PC-3 (cell line): ENCODE measurements at regions not wholly inside any gene's neighbourhood (a gene's known extent, or its start where the extent isn't known, plus 50 kb on each side); places are given as distances from the start of the nearest gene placed in this dataset.

ENCODE experiments used
- ATAC-seq: fragments of 200-7000 bp; cut with Tn5 transposase; 2 replicates; pipeline ENCODE4 v1.9.1; 2020; ENCODE audit warnings: mild to moderate bottlenecking, moderate library complexity
- BruUV-seq: library from RNA; stranded (reverse); fragments of 400-500 nt; replicated peaks from 2 replicates; lab custom pipeline; 2021; lab: Mats Ljungman, UMichigan
- CTCF ChIA-PET: fragments of 300-600 bp; sonication (Branson Sonifier 250); formaldehyde crosslinking; loops from one replicate; lab custom pipeline; 2022; ENCODE audit warnings: antibody characterized with exemption; lab: Charles Lee
- POLR2A ChIA-PET: fragments of 300-600 bp; sonication (Branson Sonifier 250); formaldehyde crosslinking; loops from one replicate; lab custom pipeline; 2022; ENCODE audit warnings: antibody characterized with exemption; ENCODE audit not compliant: unreplicated experiment; lab: Charles Lee
- DNase-seq: peaks from one replicate; pipeline ENCODE4 v3.0.0-alpha.2; 2015
- H2AFZ ChIP-seq: fragments of 300-600 bp; sonication (generic); 2 replicates; pipeline ENCODE4 v1.6.0; 2016; ENCODE audit warnings: antibody characterized with exemption, low read length
- H3F3A ChIP-seq: fragments of 300-600 bp; sonication (generic); one replicate; pipeline ENCODE4 v1.6.0; 2017; ENCODE audit warnings: antibody characterized with exemption, low read length, control low read depth, mild to moderate bottlenecking; ENCODE audit not compliant: unreplicated experiment
- H3K27ac ChIP-seq: fragments of 300-600 bp; sonication (generic); 2 replicates; pipeline ENCODE4 v1.5.1; 2016; ENCODE audit warnings: mild to moderate bottlenecking, low read length
- H3K27me3 ChIP-seq: fragments of 300-600 bp; sonication (generic); 2 replicates; pipeline ENCODE4 v1.6.1; 2016; ENCODE audit warnings: low read length, mixed read lengths
- H3K36me3 ChIP-seq: fragments of 300-600 bp; sonication (generic); 2 replicates; pipeline ENCODE4 v1.6.1; 2016; ENCODE audit warnings: low read depth, mixed run types, low read length, mixed read lengths
- H3K4me1 ChIP-seq: fragments of 300-600 bp; sonication (generic); 2 replicates; pipeline ENCODE4 v1.5.1; 2016; ENCODE audit warnings: low read length; ENCODE audit not compliant: insufficient read depth
- H3K4me2 ChIP-seq: fragments of 300-600 bp; sonication (generic); 2 replicates; pipeline ENCODE4 v1.6.0; 2016; ENCODE audit warnings: low read length
- H3K4me3 ChIP-seq: fragments of 300-600 bp; sonication (generic); 2 replicates; pipeline ENCODE4 v1.5.1; 2016; ENCODE audit warnings: mild to moderate bottlenecking, low read length, mixed read lengths
- H3K79me2 ChIP-seq: fragments of 300-600 bp; sonication (generic); 2 replicates; pipeline ENCODE4 v1.6.1; 2017; ENCODE audit warnings: low read length, mixed read lengths
- H3K9ac ChIP-seq: fragments of 300-600 bp; sonication (generic); 2 replicates; pipeline ENCODE4 v1.6.0; 2016; ENCODE audit warnings: mild to moderate bottlenecking, low read length
- H3K9me2 ChIP-seq: fragments of 300-600 bp; sonication (generic); replicated peaks from 2 replicates; pipeline ENCODE4 v1.6.1; 2016; ENCODE audit warnings: mixed run types, low read length, mixed read lengths
- H3K9me3 ChIP-seq: fragments of 300-600 bp; sonication (generic); 2 replicates; pipeline ENCODE4 v1.6.1; 2016; ENCODE audit warnings: low read length, mixed read lengths
- H4K20me1 ChIP-seq: fragments of 300-600 bp; sonication (generic); 2 replicates; pipeline ENCODE4 v1.6.1; 2016; ENCODE audit warnings: low read length, mixed read lengths
- EZH2 ChIP-seq: fragments of 300-600 bp; sonication (generic); IDR thresholded peaks from one replicate; pipeline ENCODE4 v1.6.1; 2017; ENCODE audit warnings: antibody characterized with exemption, mild to moderate bottlenecking, low read length; ENCODE audit not compliant: unreplicated experiment
- EZH2phosphoT487 ChIP-seq: fragments of 300-600 bp; sonication (generic); IDR thresholded peaks from 2 replicates; pipeline ENCODE4 v1.6.1; 2018; ENCODE audit warnings: mild to moderate bottlenecking, antibody characterized with exemption, low read length, borderline replicate concordance
- intact Hi-C: fragments of 100-400 bp; cut with micrococcal nuclease; formaldehyde crosslinking; loops from 2 replicates; pipeline ENCODE4 v1.9.0; 2023
- TF ChIP-seq, protein P1 (sequence below): fragments of 300-600 bp; sonication (generic); conservative IDR thresholded peaks from 2 replicates; pipeline ENCODE4 v1.5.1; 2017; ENCODE audit warnings: antibody characterized with exemption, low read depth, mild to moderate bottlenecking, low read length

DNA sequence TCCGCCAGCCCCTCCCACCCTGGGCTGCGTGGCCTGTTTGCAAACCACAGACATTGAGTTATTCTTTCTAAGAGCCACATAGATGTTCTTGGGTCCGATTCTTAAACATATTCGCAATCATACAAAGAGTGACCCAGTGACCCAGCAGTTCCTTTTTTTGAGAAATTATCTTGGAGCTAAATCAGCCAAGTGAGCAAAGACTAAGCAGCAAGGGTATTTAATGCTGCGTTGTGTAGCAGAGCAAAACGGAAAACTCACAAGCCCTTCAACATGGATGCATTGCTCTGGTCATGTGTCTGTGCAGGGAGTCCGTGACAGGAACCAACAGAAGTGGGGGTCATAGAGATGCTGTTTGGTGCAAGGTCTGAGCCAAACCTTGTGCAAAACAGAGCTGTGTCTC lies 95.6 kb downstream of the OLFM1 start:
- intact Hi-C loops, result no loop called here
- Histone ChIP-seq H3K79me2 (no peaks in the 10 kb centered on the region), H3K9me3 (no peaks in the 10 kb centered on the region), H3K9ac (no peak overlapping the region), H4K20me1 (no peaks in the 10 kb centered on the region), H3K9me2 (no peaks in the 10 kb centered on the region), H3K4me3 (no peak overlapping the region), H3F3A (no peaks in the 10 kb centered on the region), H3K4me2 (no peak overlapping the region), H3K27ac (no peak overlapping the region), H3K36me3 (no peaks in the 10 kb centered on the region), H3K4me1 (no peaks in the 10 kb centered on the region), H3K27me3 (0 out of 2 replicates have a peak, but pooled peaks cover 18% of the 10 kb centered on the region), H2AFZ (no peak overlapping the region)
- DNase-seq (no peak), ATAC-seq (no peak)
- ChIA-PET CTCF (no interaction called here), POLR2A (no interaction called here)
- no TSS peak for BruUV-seq
- TF ChIP-seq EZH2, result no peak
- TF ChIP-seq EZH2phosphoT487, result no peak
- TF ChIP-seq, protein P1, sequence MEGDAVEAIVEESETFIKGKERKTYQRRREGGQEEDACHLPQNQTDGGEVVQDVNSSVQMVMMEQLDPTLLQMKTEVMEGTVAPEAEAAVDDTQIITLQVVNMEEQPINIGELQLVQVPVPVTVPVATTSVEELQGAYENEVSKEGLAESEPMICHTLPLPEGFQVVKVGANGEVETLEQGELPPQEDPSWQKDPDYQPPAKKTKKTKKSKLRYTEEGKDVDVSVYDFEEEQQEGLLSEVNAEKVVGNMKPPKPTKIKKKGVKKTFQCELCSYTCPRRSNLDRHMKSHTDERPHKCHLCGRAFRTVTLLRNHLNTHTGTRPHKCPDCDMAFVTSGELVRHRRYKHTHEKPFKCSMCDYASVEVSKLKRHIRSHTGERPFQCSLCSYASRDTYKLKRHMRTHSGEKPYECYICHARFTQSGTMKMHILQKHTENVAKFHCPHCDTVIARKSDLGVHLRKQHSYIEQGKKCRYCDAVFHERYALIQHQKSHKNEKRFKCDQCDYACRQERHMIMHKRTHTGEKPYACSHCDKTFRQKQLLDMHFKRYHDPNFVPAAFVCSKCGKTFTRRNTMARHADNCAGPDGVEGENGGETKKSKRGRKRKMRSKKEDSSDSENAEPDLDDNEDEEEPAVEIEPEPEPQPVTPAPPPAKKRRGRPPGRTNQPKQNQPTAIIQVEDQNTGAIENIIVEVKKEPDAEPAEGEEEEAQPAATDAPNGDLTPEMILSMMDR, result no peak

DNA sequence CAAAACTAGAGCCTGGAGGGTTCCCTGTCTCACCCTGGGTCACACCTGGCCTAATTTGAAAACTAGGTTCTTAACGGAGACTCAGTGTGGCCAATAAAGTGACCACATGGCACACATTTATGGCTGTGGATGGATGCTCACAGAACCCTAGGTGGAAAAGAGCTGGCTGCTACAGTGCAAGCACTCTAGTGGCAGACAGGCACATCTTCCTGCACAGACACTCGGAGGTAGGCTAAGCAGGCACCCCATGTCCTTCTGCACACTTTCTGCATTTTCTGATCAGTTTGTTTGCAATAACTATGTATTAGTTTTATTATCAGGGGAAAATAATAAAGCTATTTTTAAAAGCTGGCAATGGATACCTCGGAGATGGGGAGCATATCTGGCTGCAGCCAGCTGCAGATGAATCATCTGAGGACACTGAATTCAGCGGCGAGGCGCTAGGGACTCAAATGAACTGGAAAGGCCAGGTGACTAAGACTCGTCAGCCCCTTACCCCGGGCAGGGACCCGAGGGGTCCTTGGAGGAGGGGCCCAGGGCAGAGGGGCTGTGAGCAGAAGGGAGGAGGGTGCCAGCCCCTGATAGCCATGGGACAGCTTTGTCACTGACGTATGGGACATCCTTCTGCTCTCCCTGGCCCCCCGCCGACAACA lies 96.2 kb downstream of the OLFM1 start:
- Histone ChIP-seq H3K4me2 (no peak overlapping the region), H3K4me3 (no peak overlapping the region), H3F3A (no peaks in the 10 kb centered on the region), H3K27me3 (0 out of 2 replicates have a peak, but pooled peaks cover 18% of the 10 kb centered on the region), H3K79me2 (no peaks in the 10 kb centered on the region), H3K9me3 (no peaks in the 10 kb centered on the region), H3K4me1 (no peaks in the 10 kb centered on the region), H3K9ac (no peak overlapping the region), H2AFZ (no peak overlapping the region), H3K36me3 (no peaks in the 10 kb centered on the region), H3K27ac (no peak overlapping the region), H4K20me1 (no peaks in the 10 kb centered on the region), H3K9me2 (no peaks in the 10 kb centered on the region)
- ChIA-PET POLR2A (no interaction called here), CTCF (no interaction called here)
- BruUV-seq, result no TSS peak
- no peak for ATAC-seq
- TF ChIP-seq, protein P1, result no peak
- no peak for TF ChIP-seq EZH2
- TF ChIP-seq EZH2phosphoT487, result no peak
- intact Hi-C loops, result no loop called here
- DNase-seq, result no peak

DNA sequence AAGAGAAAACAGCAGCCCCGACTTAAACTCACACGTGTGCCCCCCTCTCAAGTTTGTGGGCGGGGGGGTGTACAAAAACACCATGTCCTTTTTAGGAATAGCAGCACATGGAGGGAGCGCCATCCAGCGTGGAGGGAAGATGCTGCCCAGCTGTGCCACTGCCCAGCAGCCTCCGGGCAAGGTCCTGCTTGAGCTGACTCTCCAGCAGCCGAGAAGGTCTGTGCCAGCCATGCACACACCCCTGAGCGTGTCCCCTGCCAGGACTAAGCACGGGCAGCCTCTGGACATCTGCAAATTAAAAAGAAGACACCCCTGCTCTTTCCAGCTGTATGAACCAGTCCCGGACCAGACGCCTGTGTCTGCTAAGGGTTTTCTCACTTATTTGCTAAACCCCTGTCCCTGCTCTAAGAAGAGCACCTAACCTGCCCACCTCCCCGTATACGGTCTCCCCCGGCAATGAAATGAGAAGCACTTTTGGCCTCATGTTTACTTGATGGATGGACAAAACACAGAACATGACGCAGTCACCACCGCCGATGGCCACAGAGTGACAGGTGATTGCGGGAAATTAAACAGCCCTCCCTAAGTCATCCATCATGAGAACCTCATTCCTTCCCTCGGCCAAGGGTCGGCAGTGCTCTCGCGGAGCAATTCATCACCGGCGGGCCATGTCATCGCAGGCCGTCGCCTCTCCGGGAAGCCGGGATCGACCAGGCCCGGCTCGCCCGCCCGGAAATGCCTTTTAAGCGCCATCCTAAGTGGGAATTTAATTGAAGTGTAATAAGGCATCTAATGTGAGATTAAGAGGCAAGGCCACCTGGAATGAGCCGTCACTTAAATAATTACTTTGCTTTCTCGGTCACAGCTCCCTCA lies 96.9 kb downstream of the OLFM1 start:
- no peaks in the 10 kb centered on the region for H3K36me3 ChIP-seq
- no peaks in the 10 kb centered on the region for H4K20me1 ChIP-seq
- ATAC-seq, result no peak
- no peaks in the 10 kb centered on the region for H3K79me2 ChIP-seq
- H3K4me3 ChIP-seq, result no peak overlapping the region
- BruUV-seq, result no TSS peak
- no peaks in the 10 kb centered on the region for H3K4me1 ChIP-seq
- ChIA-PET CTCF (no interaction called here), POLR2A (no interaction called here)
- intact Hi-C loops, result no loop called here
- H3K9ac ChIP-seq, result no peak overlapping the region
- 0 out of 2 replicates have a peak, but pooled peaks cover 18% of the 10 kb centered on the region for H3K27me3 ChIP-seq
- no peaks in the 10 kb centered on the region for H3K9me3 ChIP-seq
- H3K9me2 ChIP-seq, result no peaks in the 10 kb centered on the region
- no peak overlapping the region for H2AFZ ChIP-seq
- no peak for DNase-seq
- no peak overlapping the region for H3K4me2 ChIP-seq
- H3K27ac ChIP-seq, result no peak overlapping the region
- no peaks in the 10 kb centered on the region for H3F3A ChIP-seq
- no peak for TF ChIP-seq EZH2
- TF ChIP-seq, protein P1, result no peak
- TF ChIP-seq EZH2phosphoT487, result no peak
